Glutamatergic neuron (in vitro differentiated cells): ENCODE measurements at regions not wholly inside any gene's neighbourhood (a gene's known extent, or its start where the extent isn't known, plus 50 kb on each side); places are given as distances from the start of the nearest gene placed in this dataset.

Experiments used
- DNase-seq: peaks from one replicate; pipeline ENCODE4 v3.0.0; 2022
- H3K27ac Mint-ChIP-seq: one replicate; pipeline ENCODE4 v1.8.0; 2020; ENCODE audit warnings: mild to moderate bottlenecking, mixed read lengths, inconsistent platforms; ENCODE audit not compliant: unreplicated experiment
- H3K27me3 Mint-ChIP-seq: one replicate; pipeline ENCODE4 v1.8.0; 2020; ENCODE audit warnings: mild to moderate bottlenecking, moderate library complexity, mixed read lengths, inconsistent platforms; ENCODE audit not compliant: unreplicated experiment
- H3K36me3 Mint-ChIP-seq: one replicate; pipeline ENCODE4 v1.8.0; 2020; ENCODE audit warnings: mild to moderate bottlenecking, mixed read lengths, inconsistent platforms; ENCODE audit not compliant: unreplicated experiment
- H3K4me1 Mint-ChIP-seq: one replicate; pipeline ENCODE4 v1.8.0; 2020; ENCODE audit warnings: mild to moderate bottlenecking, low read depth, mixed read lengths, inconsistent platforms; ENCODE audit not compliant: unreplicated experiment
- H3K4me3 Mint-ChIP-seq: one replicate; pipeline ENCODE4 v1.8.0; 2020; ENCODE audit warnings: mild to moderate bottlenecking, mixed read lengths, inconsistent platforms; ENCODE audit not compliant: unreplicated experiment
- H3K9me3 Mint-ChIP-seq: one replicate; pipeline ENCODE4 v1.8.0; 2020; ENCODE audit warnings: mild to moderate bottlenecking, moderate library complexity, mixed read lengths, inconsistent platforms; ENCODE audit not compliant: unreplicated experiment
- CTCF ChIP-seq: fragments of 200-600 bp; sonication (generic); IDR thresholded peaks from one replicate; pipeline ENCODE4 v1.5.0; 2021; ENCODE audit not compliant: partially characterized antibody, unreplicated experiment

GRCh38 chr5:108629779-108630528, 117.7 kb upstream of the FER start:
- DNase-seq: no peak
- Mint-ChIP-seq H3K27me3 (peaks cover 1% of the 10 kb centered on the region), H3K4me1 (peaks cover 12% of the 10 kb centered on the region), H3K27ac (no peak overlapping the region), H3K4me3 (no peak overlapping the region), H3K9me3 (no peaks in the 10 kb centered on the region), H3K36me3 (peaks cover 5% of the 10 kb centered on the region)
- TF ChIP-seq CTCF: no peak

DNA sequence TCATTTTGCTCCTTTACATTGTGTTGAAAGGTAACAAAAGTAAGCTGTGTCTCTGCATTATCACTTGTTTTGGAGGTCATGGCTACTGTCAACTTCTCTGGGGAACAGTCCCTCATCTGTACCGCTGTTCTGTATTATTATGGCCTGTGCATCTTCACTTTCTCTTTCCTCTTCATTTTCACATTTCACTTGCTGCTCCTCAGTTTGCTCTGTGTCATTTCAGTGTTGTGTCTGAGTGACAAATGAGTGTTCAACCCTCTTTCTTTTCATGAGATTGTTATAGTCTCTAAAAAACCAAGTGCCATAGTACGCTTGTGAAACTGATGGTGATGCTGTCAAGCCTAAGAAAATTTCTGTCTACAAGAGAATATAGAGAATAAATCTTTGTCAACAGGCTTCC, 122.0 kb upstream of the FER start:
- peaks cover 11% of the 10 kb centered on the region for H3K4me1 Mint-ChIP-seq
- no peak for TF ChIP-seq CTCF
- no peaks in the 10 kb centered on the region for H3K36me3 Mint-ChIP-seq
- H3K9me3 Mint-ChIP-seq: no peaks in the 10 kb centered on the region
- H3K4me3 Mint-ChIP-seq: no peak overlapping the region
- peaks cover 1% of the 10 kb centered on the region for H3K27me3 Mint-ChIP-seq
- H3K27ac Mint-ChIP-seq: no peak overlapping the region
- no peak for DNase-seq

DNA sequence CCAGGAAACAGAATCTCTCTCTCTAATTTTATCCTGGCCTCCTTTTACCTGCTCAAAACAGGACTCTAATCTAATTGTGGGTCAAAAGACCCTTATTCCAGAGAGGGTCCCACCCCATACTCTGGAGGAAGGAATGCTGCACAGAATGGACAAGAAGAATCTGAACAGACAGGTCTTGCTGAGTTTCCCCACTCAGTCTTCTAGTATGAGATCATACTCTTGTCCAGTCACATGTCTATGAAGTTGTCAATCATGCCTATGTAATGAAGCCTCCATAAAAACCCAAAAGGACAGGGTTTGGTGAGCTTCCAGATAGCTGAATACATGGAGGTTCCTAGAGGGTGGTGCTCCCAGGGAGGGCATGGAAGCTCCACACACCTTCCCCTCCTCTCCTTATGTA, 123.9 kb upstream of the FER start:
- DNase-seq: no peak
- Mint-ChIP-seq H3K4me3 (no peak overlapping the region), H3K4me1 (no peaks in the 10 kb centered on the region), H3K27me3 (peaks cover 1% of the 10 kb centered on the region), H3K36me3 (no peaks in the 10 kb centered on the region), H3K9me3 (no peaks in the 10 kb centered on the region), H3K27ac (no peak overlapping the region)
- no peak for TF ChIP-seq CTCF

GRCh38 chr5:108620516-108620915, 127.2 kb upstream of the FER start:
- Mint-ChIP-seq H3K36me3 (no peaks in the 10 kb centered on the region), H3K27me3 (no peaks in the 10 kb centered on the region), H3K4me1 (peaks cover 2% of the 10 kb centered on the region), H3K9me3 (no peaks in the 10 kb centered on the region), H3K27ac (no peak overlapping the region), H3K4me3 (no peak overlapping the region)
- no peak for DNase-seq
- TF ChIP-seq CTCF: no peak

- H3K9me3 Mint-ChIP-seq: no peaks in the 10 kb centered on the region
- no peak for DNase-seq
- H3K27me3 Mint-ChIP-seq: no peaks in the 10 kb centered on the region
- TF ChIP-seq CTCF: no peak
- no peak overlapping the region for H3K4me3 Mint-ChIP-seq
- H3K27ac Mint-ChIP-seq: no peak overlapping the region
- peaks cover 5% of the 10 kb centered on the region for H3K4me1 Mint-ChIP-seq
- H3K36me3 Mint-ChIP-seq: no peaks in the 10 kb centered on the region
Measured at GRCh38 chr5:108619815-108620214, 127.9 kb upstream of the FER start.
